ENCODE measurements at regions not wholly inside any gene's neighbourhood (a gene's known extent, or its start where the extent isn't known, plus 50 kb on each side); places are given as distances from the start of the nearest gene placed in this dataset.

DNA sequence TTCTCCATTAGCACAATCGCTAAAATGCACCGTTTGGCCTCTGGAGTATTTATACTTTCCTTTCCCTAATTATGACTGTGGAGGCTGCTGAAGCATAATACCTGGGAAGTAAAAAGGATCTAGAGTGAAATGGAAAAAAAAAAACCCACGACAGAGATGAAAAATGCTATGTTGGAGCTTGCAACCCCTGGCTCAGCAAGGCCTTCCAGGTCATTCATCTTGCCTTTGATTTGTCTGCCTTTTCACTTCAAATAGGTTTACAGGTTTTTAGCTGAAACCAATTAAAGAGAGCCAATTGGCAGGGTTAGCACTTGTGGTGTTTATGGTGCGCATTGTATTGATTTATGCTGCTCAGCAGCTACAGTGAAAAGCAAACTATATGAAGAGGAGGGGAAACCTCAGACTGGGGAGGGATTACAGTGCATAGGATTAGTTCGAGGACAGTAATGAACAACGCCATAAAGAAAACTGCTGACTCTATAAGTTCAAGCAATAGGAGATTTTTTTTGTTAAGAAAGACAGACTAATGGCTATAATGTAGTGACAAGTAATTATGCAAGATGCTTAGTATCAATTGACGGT lies 347.9 kb downstream of the MEIS1 start:
- Mint-ChIP-seq H3K27ac (ENCODE audit: unreplicated experiment) (no peak overlapping the region), H3K27me3 (ENCODE audit: unreplicated experiment) (peaks cover 17% of the 10 kb centered on the region), H3K4me3 (ENCODE audit: unreplicated experiment) (no peak overlapping the region), H3K36me3 (ENCODE audit: unreplicated experiment) (no peaks in the 10 kb centered on the region), H3K4me1 (ENCODE audit: unreplicated experiment) (no peaks in the 10 kb centered on the region), H3K9me3 (ENCODE audit: unreplicated experiment) (no peaks in the 10 kb centered on the region)
- DNase-seq (ENCODE audit: extremely low spot score, unreplicated experiment), result no peak
- TF ChIP-seq CTCF (IDR thresholded peaks at IDR 0.05), result no peak

GRCh38 chr2:66789741-66790140 lies 354.8 kb downstream of the MEIS1 start:
- H3K36me3 Mint-ChIP-seq (ENCODE audit: unreplicated experiment), result no peaks in the 10 kb centered on the region
- peaks cover 8% of the 10 kb centered on the region for H3K27me3 Mint-ChIP-seq (ENCODE audit: unreplicated experiment)
- DNase-seq (ENCODE audit: extremely low spot score, unreplicated experiment), result no peak
- no peak overlapping the region for H3K4me3 Mint-ChIP-seq (ENCODE audit: unreplicated experiment)
- H3K9me3 Mint-ChIP-seq (ENCODE audit: unreplicated experiment), result no peaks in the 10 kb centered on the region
- H3K4me1 Mint-ChIP-seq (ENCODE audit: unreplicated experiment), result peaks cover 5% of the 10 kb centered on the region
- H3K27ac Mint-ChIP-seq (ENCODE audit: unreplicated experiment), result no peak overlapping the region
- no peak for TF ChIP-seq CTCF (IDR thresholded peaks at IDR 0.05)

- no peaks in the 10 kb centered on the region for H3K9me3 Mint-ChIP-seq (ENCODE audit: unreplicated experiment)
- peaks cover 5% of the 10 kb centered on the region for H3K4me1 Mint-ChIP-seq (ENCODE audit: unreplicated experiment)
- no peak for DNase-seq (ENCODE audit: extremely low spot score, unreplicated experiment)
- H3K27me3 Mint-ChIP-seq (ENCODE audit: unreplicated experiment), result peaks cover 8% of the 10 kb centered on the region
- H3K27ac Mint-ChIP-seq (ENCODE audit: unreplicated experiment), result no peak overlapping the region
- H3K4me3 Mint-ChIP-seq (ENCODE audit: unreplicated experiment), result no peak overlapping the region
- H3K36me3 Mint-ChIP-seq (ENCODE audit: unreplicated experiment), result no peaks in the 10 kb centered on the region
- no peak for TF ChIP-seq CTCF (IDR thresholded peaks at IDR 0.05)
Observed at GRCh38 chr2:66790651-66791181, 355.8 kb downstream of the MEIS1 start.

- Mint-ChIP-seq H3K27ac (ENCODE audit: unreplicated experiment) (no peak overlapping the region), H3K4me3 (ENCODE audit: unreplicated experiment) (no peak overlapping the region), H3K4me1 (ENCODE audit: unreplicated experiment) (peaks cover 5% of the 10 kb centered on the region), H3K36me3 (ENCODE audit: unreplicated experiment) (no peaks in the 10 kb centered on the region), H3K9me3 (ENCODE audit: unreplicated experiment) (peaks cover 4% of the 10 kb centered on the region), H3K27me3 (ENCODE audit: unreplicated experiment) (peaks cover 7% of the 10 kb centered on the region)
- TF ChIP-seq CTCF (IDR thresholded peaks at IDR 0.05), result no peak
- DNase-seq (ENCODE audit: extremely low spot score, unreplicated experiment), result no peak
Observed at GRCh38 chr2:66794070-66794469, 359.1 kb downstream of the MEIS1 start.

GRCh38 chr2:66794551-66794950 lies 359.6 kb downstream of the MEIS1 start:
- Mint-ChIP-seq H3K4me3 (ENCODE audit: unreplicated experiment) (no peak overlapping the region), H3K36me3 (ENCODE audit: unreplicated experiment) (no peaks in the 10 kb centered on the region), H3K27me3 (ENCODE audit: unreplicated experiment) (peaks cover 10% of the 10 kb centered on the region), H3K27ac (ENCODE audit: unreplicated experiment) (no peak overlapping the region), H3K9me3 (ENCODE audit: unreplicated experiment) (peaks cover 4% of the 10 kb centered on the region), H3K4me1 (ENCODE audit: unreplicated experiment) (peaks cover 5% of the 10 kb centered on the region)
- no peak for TF ChIP-seq CTCF (IDR thresholded peaks at IDR 0.05)
- no peak for DNase-seq (ENCODE audit: extremely low spot score, unreplicated experiment)
